ENCODE measurements at regions not wholly inside any gene's neighbourhood (a gene's known extent, or its start where the extent isn't known, plus 50 kb on each side); places are given as distances from the start of the nearest gene placed in this dataset.
"Not testable (repeated sequence)": the region's sequence is repeated elsewhere in the genome, so short reads cannot be mapped to it uniquely, and the experiment has no call there.

- no peak for DNase-seq
These were observed 71.2 kb upstream of the FSIP2 start for GRCh38 chr2:185667452-185667851.

GRCh38 chr2:185668710-185669109, 69.9 kb upstream of the FSIP2 start:
- no peak for DNase-seq

- DNase-seq: no peak
These were observed 64.4 kb upstream of the FSIP2 start for GRCh38 chr2:185674232-185674631.

- DNase-seq: no peak
These were observed 62.3 kb upstream of the FSIP2 start for GRCh38 chr2:185676316-185676715.

- DNase-seq: not testable (repeated sequence)
These were observed 51.6 kb upstream of the FSIP2 start for GRCh38 chr2:185687001-185687400.

GRCh38 chr2:185687967-185688366, 50.6 kb upstream of the FSIP2 start:
- DNase-seq: no peak
